DMS 273 treated with DMSO at 0.1 percent for 48 hours (cell line): ENCODE measurements at regions not wholly inside any gene's neighbourhood (a gene's known extent, or its start where the extent isn't known, plus 50 kb on each side); places are given as distances from the start of the nearest gene placed in this dataset.

Experiments
- DNase-seq: peaks from one replicate; lab custom pipeline; 2025; lab: John Stamatoyannopoulos, UW

- no peak for DNase-seq
These were observed 57.8 kb upstream of the PLSCR4 start for GRCh38 chr3:146308682-146309081.

GRCh38 chr3:146308222-146308621 is 57.3 kb upstream of the PLSCR4 start:
- no peak for DNase-seq

DNA sequence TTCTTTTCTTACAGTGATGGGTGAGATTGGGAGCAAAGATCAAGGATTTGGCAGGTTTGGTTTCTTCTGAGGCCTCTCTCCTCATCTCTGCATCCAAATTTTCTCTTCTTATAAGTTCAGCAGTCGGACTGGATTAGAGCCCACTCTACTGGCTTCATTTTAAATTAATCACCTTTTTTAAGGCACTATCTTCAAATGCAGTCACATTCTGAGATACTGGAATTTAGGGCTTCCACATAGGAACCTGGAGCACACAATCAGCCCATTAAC is 56.5 kb upstream of the PLSCR4 start:
- DNase-seq = no peak

- no peak for DNase-seq
These were observed 56.0 kb upstream of the PLSCR4 start for GRCh38 chr3:146306656-146307455.

GRCh38 chr3:146305808-146306423 is 55.0 kb upstream of the PLSCR4 start:
- no peak for DNase-seq

- DNase-seq = no peak
These were observed 49.9 kb upstream of the PLSCR4 start for GRCh38 chr3:146300768-146301167.
